OCI-LY1 (cell line): ENCODE measurements at regions not wholly inside any gene's neighbourhood (a gene's known extent, or its start where the extent isn't known, plus 50 kb on each side); places are given as distances from the start of the nearest gene placed in this dataset.

ENCODE experiments used
- EZH2 ChIP-seq: fragments of 200-600 bp; sonication (generic), shearing (Covaris generic); IDR thresholded peaks from 2 replicates; pipeline ENCODE4 v1.8.0; 2017; ENCODE audit warnings: borderline replicate concordance, mixed run types, mild to moderate bottlenecking, antibody characterized with exemption, low read length, moderate library complexity, mixed read lengths
- TF ChIP-seq, protein P1 (sequence below): fragments of 200-600 bp; sonication (generic), shearing (Covaris generic); IDR thresholded peaks from 2 replicates; pipeline ENCODE4 v1.5.1; 2017; ENCODE audit warnings: mild to moderate bottlenecking, antibody characterized with exemption, low read length, moderate library complexity, mixed read lengths

DNA sequence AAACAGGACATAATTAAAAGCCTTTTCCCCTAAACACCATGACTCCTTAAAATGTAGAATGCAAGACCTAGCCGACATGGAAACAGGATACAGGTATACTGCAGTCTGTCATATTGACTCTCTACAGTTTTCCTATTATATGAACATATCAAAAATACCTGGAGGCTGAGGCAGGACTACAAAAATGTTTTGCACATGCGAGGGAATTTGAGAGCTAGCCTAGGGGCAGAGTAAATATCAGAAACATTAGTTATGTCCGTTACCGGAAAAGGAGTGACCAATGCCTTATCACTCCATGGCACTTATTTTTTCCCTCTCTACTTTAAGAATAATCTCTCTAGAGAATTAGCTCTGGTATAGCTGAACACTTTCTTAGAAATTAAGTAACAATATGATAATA is 732.3 kb downstream of the TUSC7 start:
- TF ChIP-seq, protein P1, sequence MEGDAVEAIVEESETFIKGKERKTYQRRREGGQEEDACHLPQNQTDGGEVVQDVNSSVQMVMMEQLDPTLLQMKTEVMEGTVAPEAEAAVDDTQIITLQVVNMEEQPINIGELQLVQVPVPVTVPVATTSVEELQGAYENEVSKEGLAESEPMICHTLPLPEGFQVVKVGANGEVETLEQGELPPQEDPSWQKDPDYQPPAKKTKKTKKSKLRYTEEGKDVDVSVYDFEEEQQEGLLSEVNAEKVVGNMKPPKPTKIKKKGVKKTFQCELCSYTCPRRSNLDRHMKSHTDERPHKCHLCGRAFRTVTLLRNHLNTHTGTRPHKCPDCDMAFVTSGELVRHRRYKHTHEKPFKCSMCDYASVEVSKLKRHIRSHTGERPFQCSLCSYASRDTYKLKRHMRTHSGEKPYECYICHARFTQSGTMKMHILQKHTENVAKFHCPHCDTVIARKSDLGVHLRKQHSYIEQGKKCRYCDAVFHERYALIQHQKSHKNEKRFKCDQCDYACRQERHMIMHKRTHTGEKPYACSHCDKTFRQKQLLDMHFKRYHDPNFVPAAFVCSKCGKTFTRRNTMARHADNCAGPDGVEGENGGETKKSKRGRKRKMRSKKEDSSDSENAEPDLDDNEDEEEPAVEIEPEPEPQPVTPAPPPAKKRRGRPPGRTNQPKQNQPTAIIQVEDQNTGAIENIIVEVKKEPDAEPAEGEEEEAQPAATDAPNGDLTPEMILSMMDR = no peak
- TF ChIP-seq EZH2 = no peak
